ENCODE measurements at regions not wholly inside any gene's neighbourhood (a gene's known extent, or its start where the extent isn't known, plus 50 kb on each side); places are given as distances from the start of the nearest gene placed in this dataset.

DNA sequence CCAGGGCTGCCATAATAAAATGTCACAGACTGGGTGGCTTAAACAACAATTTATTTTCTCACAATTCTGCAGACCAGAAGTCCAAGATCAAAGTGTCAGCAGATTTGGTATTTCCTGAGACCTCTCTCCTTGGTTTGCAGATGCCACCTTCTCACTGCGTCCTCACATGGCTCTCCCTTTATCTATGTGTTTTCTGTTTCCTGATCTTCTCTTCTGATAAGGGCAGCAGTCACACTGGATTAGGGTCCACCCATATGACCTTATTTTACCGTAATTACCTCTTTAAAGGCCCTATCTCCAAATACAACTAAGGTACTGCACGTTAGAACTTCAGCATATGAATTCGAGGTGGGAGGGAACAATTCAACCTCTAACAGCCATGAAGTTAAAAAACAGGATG, 238.9 kb upstream of the API5 start:
- Histone ChIP-seq H3K9ac (ENCODE audit: low read depth, low read length) (no peak overlapping the region), H3K36me3 (ENCODE audit: insufficient read depth, low read length) (no peaks in the 10 kb centered on the region), H3K9me3 (ENCODE audit: control insufficient read depth, insufficient read depth, low read length) (no peaks in the 10 kb centered on the region; the same call in 1 of the 2 replicates), H3K4me1 (ENCODE audit: insufficient read depth, low read length) (no peaks in the 10 kb centered on the region)

DNA sequence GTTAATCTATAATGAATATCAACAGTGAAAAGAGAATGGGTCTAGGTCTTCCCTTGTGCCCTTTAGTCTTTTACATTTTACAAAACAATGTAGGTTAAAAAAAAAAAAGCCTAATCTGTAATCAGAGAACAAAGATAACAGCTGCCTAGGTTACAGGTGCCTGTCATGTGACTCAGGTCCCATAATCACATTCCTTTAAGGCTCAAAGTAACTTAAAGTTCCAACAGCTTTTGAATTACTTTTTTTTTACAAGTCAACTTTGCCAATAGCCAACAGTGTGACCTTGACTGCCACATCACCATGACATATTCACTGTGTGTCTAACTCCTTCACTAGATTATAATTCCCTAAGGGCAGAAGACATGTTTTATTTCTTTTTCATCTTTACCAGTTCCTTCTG, 237.0 kb upstream of the API5 start:
- H3K36me3 ChIP-seq (ENCODE audit: insufficient read depth, low read length), result no peaks in the 10 kb centered on the region
- H3K9me3 ChIP-seq (ENCODE audit: control insufficient read depth, insufficient read depth, low read length), result no peaks in the 10 kb centered on the region; the same call in 1 of the 2 replicates
- no peak overlapping the region for H3K9ac ChIP-seq (ENCODE audit: low read depth, low read length)
- no peaks in the 10 kb centered on the region for H3K4me1 ChIP-seq (ENCODE audit: insufficient read depth, low read length)

DNA sequence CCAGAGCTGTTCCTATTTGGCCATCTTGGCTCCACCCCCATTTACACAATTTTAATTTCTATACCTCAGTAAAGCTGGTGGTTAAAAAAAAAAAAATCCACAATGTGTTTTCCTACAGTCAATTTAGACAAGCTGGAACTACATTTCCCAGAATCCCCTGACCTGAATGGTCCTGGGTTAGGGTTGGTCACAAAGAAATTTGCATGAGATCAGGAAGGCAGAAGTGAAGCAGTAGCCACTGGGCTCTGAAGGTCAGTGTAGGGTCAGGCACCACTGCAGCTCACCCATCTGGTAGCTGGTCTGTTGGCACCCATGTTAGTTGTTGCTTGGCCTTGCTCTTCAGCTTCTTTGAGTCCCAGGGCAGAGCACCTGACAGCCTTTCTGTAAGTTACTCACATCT, 210.7 kb upstream of the API5 start:
- Histone ChIP-seq H3K9me3 (ENCODE audit: control insufficient read depth, insufficient read depth, low read length) (no peaks in the 10 kb centered on the region), H3K36me3 (ENCODE audit: insufficient read depth, low read length) (no peaks in the 10 kb centered on the region), H3K9ac (ENCODE audit: low read depth, low read length) (no peak overlapping the region), H3K4me1 (ENCODE audit: insufficient read depth, low read length) (no peaks in the 10 kb centered on the region)

DNA sequence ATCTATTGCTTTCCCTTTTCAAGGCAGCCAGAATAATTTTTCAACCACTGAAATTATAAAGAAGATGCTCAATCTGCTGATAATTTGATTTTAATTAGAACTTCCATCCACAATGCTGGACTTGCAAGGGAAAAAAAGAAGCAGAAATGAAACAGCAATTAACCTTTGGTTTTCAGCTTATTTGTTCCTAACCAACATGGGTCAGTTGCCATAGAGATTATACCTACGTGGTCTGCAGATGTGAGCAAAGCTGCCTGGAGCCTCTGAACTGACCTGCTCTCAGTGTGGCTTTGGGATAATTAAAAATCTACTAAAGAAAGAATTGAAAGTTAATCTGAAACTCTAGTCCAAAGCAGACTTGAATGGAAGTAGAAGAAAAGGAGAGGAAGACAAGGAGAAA, 195.7 kb upstream of the API5 start:
- no peaks in the 10 kb centered on the region for H3K36me3 ChIP-seq (ENCODE audit: insufficient read depth, low read length)
- H3K4me1 ChIP-seq (ENCODE audit: insufficient read depth, low read length), result no peaks in the 10 kb centered on the region
- H3K9ac ChIP-seq (ENCODE audit: low read depth, low read length), result no peak overlapping the region
- H3K9me3 ChIP-seq (ENCODE audit: control insufficient read depth, insufficient read depth, low read length), result no peaks in the 10 kb centered on the region

DNA sequence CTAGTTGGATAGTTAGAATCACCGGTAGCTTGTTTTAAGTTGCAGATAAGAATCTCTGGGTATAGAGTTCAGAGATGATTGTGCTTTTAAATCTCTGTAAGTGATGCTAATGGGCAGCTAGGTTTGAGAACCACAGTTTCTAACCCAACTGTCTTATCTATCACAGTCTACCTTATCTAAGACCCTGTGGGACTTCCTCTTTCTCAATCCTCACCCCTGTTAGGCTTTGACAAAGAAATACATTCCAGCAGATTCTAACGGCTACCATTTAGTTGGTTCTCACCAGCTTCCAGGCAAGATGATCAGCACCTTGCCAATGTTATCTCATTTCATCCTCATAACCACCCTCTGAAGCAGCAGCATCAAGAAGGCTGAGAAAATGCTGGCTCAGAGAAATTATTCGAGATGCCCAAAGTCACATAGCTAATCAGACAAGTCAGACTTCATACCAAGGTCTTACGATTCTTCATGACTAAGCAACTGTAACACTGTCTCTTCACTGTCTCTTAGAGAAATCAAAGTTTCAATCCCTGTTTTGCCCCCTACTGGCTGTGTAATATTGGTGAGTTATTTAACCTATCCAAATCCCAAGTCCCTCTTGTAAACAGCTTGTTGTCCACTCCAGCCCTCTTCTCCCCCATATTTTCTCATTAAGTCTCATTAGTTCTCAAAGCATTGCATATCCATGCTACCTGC, 192.4 kb upstream of the API5 start:
- Histone ChIP-seq H3K36me3 (ENCODE audit: insufficient read depth, low read length) (no peaks in the 10 kb centered on the region), H3K4me1 (ENCODE audit: insufficient read depth, low read length) (no peaks in the 10 kb centered on the region), H3K9ac (ENCODE audit: low read depth, low read length) (no peak overlapping the region), H3K9me3 (ENCODE audit: control insufficient read depth, insufficient read depth, low read length) (no peaks in the 10 kb centered on the region)

DNA sequence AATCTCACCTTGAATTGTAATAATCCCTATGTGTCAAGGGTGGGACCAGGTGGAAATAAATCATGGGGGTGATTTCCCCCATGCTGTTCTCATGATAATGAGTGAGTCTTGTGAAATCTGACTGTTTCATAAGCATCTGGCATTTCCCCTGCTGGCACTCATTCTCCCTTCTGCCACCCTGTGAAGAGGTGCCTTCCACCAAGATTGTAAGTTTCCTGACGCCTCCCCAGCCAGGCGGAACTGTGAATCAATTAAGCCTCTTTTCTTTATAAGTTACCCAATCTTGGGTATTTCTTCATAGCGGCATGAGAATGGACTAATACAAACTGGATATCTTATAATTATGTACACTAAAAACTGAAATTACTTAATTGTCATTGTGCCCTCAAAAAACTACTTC, 189.2 kb upstream of the API5 start:
- no peaks in the 10 kb centered on the region for H3K36me3 ChIP-seq (ENCODE audit: insufficient read depth, low read length)
- no peaks in the 10 kb centered on the region for H3K9me3 ChIP-seq (ENCODE audit: control insufficient read depth, insufficient read depth, low read length)
- H3K4me1 ChIP-seq (ENCODE audit: insufficient read depth, low read length), result no peaks in the 10 kb centered on the region
- no peak overlapping the region for H3K9ac ChIP-seq (ENCODE audit: low read depth, low read length)

DNA sequence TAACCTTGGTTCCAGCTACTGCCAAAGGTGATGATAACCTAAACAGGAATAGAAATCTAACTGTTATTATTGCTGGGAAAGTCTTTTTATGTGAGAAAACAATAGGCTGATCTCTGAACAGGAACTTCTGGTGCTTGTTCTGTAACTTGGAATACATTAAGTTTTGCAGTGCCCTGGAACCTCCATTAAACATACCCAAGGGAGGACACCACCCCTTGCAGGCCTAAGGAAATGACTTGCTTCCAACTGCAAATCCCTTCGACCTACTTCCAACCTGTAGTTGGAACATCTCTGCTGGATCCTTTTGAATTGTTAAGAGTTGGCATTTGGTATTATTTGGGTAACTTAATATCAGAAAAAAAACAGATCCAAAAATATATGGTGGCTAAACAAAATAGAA, 188.4 kb upstream of the API5 start:
- H3K4me1 ChIP-seq (ENCODE audit: insufficient read depth, low read length), result no peaks in the 10 kb centered on the region
- H3K36me3 ChIP-seq (ENCODE audit: insufficient read depth, low read length), result no peaks in the 10 kb centered on the region
- H3K9ac ChIP-seq (ENCODE audit: low read depth, low read length), result no peak overlapping the region
- no peaks in the 10 kb centered on the region for H3K9me3 ChIP-seq (ENCODE audit: control insufficient read depth, insufficient read depth, low read length)

DNA sequence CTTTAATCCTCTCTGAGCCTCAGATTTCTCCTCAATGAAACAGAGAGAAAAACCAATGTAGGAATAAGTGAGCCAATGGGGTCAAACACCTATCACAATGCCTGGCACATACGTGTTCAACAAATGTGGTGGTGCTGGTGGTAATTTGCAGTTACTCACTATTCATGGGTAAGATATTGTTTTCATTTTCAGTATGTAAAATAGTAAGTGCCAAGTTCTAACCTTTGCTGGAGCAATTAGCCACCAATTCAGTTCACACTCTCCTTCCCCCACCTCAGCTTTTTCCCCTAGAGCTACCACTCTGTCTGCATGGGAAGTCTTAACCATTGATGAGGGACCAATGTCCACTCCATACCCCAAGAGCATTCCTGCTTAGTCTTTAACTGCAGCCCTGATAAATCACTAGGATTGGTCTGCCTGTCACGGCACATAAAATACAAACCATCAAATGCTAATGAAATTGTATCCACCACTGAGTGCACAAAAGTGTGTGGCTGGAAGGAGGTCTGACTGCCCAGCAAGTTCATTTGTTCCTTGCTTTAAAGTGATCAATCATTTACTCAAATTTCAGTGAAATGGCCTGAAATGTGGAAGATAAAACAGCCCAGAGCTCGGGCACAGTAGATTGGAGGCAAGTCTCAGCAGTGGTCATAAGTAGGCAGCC, 187.4 kb upstream of the API5 start:
- Histone ChIP-seq H3K36me3 (ENCODE audit: insufficient read depth, low read length) (no peaks in the 10 kb centered on the region), H3K9me3 (ENCODE audit: control insufficient read depth, insufficient read depth, low read length) (no peaks in the 10 kb centered on the region), H3K4me1 (ENCODE audit: insufficient read depth, low read length) (no peaks in the 10 kb centered on the region), H3K9ac (ENCODE audit: low read depth, low read length) (no peak overlapping the region)

DNA sequence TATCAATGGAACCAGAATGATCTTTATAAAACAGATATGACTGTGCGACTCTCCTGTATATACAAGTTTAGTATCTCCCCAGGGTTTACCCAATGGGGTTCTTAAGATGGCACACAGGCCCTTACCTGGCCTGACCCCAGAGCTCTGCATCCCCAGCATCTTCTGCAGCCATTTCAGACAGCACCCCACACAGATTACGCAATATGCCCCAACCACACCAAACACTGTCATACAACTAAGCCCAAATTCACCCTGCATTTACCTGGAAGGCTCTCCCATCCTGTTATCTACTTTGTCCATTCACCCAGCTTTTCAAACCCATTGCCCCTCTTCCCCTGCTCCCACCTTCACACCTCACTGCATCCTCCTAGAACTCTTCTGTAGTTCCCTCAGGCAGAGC, 182.5 kb upstream of the API5 start:
- Histone ChIP-seq H3K9me3 (ENCODE audit: control insufficient read depth, insufficient read depth, low read length) (no peaks in the 10 kb centered on the region), H3K36me3 (ENCODE audit: insufficient read depth, low read length) (no peaks in the 10 kb centered on the region), H3K9ac (ENCODE audit: low read depth, low read length) (no peak overlapping the region), H3K4me1 (ENCODE audit: insufficient read depth, low read length) (no peaks in the 10 kb centered on the region)

DNA sequence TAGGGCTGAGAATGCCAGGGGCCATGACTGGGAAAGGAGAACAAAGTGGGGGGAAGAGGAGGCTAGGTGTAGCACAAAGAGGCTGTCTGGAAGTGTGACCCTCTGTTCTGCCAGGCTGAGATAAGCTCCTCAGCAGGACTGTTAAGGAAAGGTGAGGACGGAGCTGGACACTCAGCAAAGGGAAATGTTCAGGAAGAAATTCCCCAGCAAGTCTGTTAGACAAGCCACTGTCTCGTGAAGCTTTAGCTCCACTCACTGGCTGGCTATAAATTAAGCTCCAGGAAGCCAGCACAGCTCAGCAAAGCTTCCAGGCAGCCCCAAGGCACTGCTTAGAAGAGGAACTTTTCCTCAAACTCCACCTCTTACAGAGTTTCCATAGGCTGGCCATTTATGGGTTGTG, 181.2 kb upstream of the API5 start:
- H3K9ac ChIP-seq (ENCODE audit: low read depth, low read length), result no peak overlapping the region
- H3K9me3 ChIP-seq (ENCODE audit: control insufficient read depth, insufficient read depth, low read length), result no peaks in the 10 kb centered on the region
- no peaks in the 10 kb centered on the region for H3K36me3 ChIP-seq (ENCODE audit: insufficient read depth, low read length)
- no peaks in the 10 kb centered on the region for H3K4me1 ChIP-seq (ENCODE audit: insufficient read depth, low read length)

DNA sequence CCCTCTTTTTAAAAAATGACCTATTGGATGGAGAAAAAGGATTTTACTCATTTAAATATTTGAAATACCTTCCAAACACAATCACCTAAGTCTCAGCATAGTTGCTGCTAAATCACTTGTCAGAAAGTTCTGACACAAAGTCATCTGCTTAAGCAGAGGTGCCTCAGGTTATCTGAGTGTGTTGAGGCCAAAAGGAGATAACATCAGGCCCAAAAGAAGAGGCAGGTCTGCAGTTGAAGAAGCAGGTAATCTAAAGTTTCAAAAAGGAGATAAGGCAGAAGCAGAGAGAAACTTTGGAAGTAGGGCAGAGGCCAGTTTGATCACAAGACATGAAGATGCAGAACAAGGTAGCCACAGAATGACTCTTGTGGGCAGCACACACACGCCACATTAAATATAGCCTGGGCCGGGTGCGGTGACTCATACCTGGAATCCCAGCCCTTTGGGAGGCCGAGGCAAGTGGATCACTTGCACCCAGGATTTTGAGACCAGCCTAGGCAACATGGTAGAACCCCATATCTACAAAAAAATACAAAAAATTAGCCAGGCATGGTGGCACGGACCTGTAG, 175.7 kb upstream of the API5 start:
- H3K9me3 ChIP-seq (ENCODE audit: control insufficient read depth, insufficient read depth, low read length), result no peaks in the 10 kb centered on the region
- no peaks in the 10 kb centered on the region for H3K4me1 ChIP-seq (ENCODE audit: insufficient read depth, low read length)
- H3K9ac ChIP-seq (ENCODE audit: low read depth, low read length), result no peak overlapping the region
- no peaks in the 10 kb centered on the region for H3K36me3 ChIP-seq (ENCODE audit: insufficient read depth, low read length)

DNA sequence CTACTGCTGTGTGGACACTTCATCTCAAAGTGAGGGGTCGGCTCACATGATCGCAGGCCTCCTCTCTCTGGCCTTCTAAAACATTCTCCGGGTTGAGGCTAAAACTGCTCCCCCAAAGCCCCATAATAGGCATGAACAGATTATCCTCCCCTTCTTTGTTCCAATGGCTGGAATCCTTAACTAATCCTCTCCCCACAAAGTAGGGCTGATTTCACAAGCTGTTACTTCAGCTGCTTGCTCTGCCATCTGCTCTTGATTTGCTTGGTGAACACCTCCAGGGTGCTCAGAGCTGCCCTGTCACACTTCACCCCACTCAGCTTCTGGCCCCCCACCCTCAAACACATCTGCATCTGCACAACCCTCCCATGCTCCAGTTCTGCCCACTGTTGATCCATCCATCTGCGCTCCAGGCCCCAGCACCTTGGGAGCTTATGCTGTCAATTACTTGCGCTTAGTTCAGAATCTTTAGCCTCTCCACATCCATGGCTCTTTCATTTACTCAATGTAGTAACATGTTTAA, 173.1 kb upstream of the API5 start:
- Histone ChIP-seq H3K36me3 (ENCODE audit: insufficient read depth, low read length) (no peaks in the 10 kb centered on the region), H3K9me3 (ENCODE audit: control insufficient read depth, insufficient read depth, low read length) (no peaks in the 10 kb centered on the region), H3K9ac (ENCODE audit: low read depth, low read length) (no peak overlapping the region), H3K4me1 (ENCODE audit: insufficient read depth, low read length) (no peaks in the 10 kb centered on the region)

DNA sequence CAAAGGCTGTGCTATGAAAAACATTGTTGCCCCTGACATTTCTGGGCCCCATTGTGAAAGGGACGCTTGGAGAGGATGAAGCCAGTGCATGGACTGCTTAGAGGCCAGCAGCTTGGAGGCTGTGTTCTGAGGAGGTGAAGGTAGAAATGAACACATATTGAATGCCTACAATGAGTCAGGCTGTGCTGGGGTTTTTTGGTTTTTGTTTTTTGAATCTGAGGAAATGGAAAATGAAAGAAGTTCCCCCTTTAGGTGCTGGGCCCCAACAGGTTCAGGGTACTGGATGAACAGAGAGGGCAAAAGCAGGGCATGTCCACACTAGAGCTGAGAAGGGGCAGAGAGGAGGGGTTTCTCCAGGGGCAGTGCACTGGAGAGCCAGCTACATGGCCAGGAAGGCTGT, 166.1 kb upstream of the API5 start:
- H3K9me3 ChIP-seq (ENCODE audit: control insufficient read depth, insufficient read depth, low read length), result no peaks in the 10 kb centered on the region
- no peaks in the 10 kb centered on the region for H3K4me1 ChIP-seq (ENCODE audit: insufficient read depth, low read length)
- no peaks in the 10 kb centered on the region for H3K36me3 ChIP-seq (ENCODE audit: insufficient read depth, low read length)
- no peak overlapping the region for H3K9ac ChIP-seq (ENCODE audit: low read depth, low read length)

DNA sequence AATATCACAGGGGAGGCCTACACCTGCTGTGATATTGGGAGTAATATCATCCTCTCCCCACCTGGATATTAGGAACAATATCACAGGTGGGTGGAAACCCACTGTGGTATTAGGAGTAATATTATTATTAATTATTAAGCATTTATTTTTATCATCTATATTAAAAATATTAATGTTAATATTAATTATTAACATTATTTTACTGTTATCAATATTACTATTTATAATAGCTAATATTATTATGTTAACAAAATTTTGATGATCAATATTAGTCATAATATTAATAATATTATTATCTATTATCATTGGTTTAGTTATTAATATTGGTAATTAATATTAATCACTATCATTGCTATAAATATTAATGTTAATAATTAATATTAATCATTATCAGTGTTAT, 161.1 kb upstream of the API5 start:
- Histone ChIP-seq H3K36me3 (ENCODE audit: insufficient read depth, low read length) (no peaks in the 10 kb centered on the region), H3K9me3 (ENCODE audit: control insufficient read depth, insufficient read depth, low read length) (no peaks in the 10 kb centered on the region), H3K9ac (ENCODE audit: low read depth, low read length) (no peak overlapping the region), H3K4me1 (ENCODE audit: insufficient read depth, low read length) (no peaks in the 10 kb centered on the region)

DNA sequence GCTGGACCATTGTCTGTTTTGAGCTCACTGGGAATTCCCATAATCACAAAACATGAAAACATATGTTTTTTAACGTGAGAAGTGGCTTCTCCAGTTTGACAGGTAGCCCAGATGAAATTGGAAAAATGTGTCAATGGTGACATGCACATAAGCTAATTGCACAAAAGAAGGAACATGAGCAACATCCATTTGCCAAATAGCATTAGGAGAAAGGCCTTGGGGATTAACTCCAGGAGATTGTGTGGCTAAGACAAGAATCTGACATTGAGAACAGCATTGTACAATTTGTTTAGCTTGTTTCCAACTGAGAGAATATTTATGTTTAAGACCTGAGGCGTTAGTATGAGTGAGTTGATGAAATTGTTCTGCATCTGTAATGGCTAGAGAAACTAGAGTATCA, 147.0 kb upstream of the API5 start:
- H3K36me3 ChIP-seq (ENCODE audit: insufficient read depth, low read length), result no peaks in the 10 kb centered on the region
- H3K9ac ChIP-seq (ENCODE audit: low read depth, low read length), result no peak overlapping the region
- no peaks in the 10 kb centered on the region for H3K4me1 ChIP-seq (ENCODE audit: insufficient read depth, low read length)
- no peaks in the 10 kb centered on the region for H3K9me3 ChIP-seq (ENCODE audit: control insufficient read depth, insufficient read depth, low read length)
